GM12874 (cell line): ENCODE measurements at regions not wholly inside any gene's neighbourhood (a gene's known extent, or its start where the extent isn't known, plus 50 kb on each side); places are given as distances from the start of the nearest gene placed in this dataset.

Experiments
- TF ChIP-seq, protein P1 (sequence below): IDR thresholded peaks from 2 replicates; pipeline ENCODE4 v1.5.1; 2011; ENCODE audit warnings: low read depth, mild to moderate bottlenecking, control low read depth, low read length, moderate library complexity; ENCODE audit not compliant: insufficient read depth

DNA sequence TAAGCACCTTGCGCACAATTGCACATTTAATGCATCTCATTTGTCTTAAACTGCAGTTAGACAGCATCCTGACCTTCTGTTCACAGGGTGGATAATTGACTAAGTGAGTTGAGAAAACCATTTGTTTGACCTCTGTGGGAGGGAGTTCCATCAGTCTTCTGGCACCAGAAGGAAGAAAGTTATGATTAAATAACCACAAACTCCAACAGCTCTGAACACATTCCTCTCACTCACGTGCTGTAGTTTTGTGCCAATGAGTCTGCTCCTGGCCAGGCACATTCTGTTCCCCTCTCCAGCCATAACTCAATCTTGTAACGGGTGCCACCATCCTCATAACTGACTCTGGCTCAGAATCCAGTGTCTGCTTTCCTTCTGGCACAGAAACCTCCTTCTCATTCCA, 817.2 kb downstream of the SLITRK1 start:
- TF ChIP-seq, protein P1, sequence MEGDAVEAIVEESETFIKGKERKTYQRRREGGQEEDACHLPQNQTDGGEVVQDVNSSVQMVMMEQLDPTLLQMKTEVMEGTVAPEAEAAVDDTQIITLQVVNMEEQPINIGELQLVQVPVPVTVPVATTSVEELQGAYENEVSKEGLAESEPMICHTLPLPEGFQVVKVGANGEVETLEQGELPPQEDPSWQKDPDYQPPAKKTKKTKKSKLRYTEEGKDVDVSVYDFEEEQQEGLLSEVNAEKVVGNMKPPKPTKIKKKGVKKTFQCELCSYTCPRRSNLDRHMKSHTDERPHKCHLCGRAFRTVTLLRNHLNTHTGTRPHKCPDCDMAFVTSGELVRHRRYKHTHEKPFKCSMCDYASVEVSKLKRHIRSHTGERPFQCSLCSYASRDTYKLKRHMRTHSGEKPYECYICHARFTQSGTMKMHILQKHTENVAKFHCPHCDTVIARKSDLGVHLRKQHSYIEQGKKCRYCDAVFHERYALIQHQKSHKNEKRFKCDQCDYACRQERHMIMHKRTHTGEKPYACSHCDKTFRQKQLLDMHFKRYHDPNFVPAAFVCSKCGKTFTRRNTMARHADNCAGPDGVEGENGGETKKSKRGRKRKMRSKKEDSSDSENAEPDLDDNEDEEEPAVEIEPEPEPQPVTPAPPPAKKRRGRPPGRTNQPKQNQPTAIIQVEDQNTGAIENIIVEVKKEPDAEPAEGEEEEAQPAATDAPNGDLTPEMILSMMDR: no peak

DNA sequence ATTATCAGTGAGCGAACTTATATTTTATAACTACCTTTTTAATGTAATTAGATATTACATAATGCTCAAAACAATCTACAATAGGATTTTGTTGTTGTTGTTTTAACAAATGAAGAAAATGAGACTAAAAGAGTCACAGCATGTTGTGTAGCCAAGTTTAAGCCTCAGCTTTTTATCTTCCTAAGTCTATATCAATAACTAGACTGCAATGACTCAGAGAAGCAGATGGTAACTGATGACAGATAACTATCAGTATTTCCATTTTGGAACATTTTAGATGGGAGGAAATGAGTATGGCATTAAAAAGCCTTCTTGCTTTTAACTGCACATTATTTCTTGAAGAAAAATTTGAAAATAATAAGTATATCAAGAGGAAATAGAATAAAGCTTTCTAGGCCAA, 825.2 kb downstream of the SLITRK1 start:
- TF ChIP-seq, protein P1: no peak

DNA sequence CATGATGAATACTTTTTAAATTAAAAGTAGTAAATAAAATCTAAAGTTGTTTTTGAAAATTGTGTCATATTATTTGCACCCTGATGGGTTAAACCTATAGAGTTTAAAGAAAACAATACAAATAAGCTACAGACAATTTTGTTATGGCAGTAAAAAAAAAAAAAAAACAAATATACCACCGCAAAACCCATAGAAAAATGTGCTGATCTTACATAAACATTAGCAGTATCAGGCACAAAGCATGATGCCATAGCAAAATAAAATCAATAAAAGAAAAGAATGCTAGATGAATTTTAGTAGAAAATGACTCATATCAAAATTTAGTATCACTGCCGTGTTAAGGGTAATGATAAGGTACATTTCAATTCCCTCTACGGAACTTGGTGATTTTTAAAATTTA, 826.0 kb downstream of the SLITRK1 start:
- TF ChIP-seq, protein P1: no peak

DNA sequence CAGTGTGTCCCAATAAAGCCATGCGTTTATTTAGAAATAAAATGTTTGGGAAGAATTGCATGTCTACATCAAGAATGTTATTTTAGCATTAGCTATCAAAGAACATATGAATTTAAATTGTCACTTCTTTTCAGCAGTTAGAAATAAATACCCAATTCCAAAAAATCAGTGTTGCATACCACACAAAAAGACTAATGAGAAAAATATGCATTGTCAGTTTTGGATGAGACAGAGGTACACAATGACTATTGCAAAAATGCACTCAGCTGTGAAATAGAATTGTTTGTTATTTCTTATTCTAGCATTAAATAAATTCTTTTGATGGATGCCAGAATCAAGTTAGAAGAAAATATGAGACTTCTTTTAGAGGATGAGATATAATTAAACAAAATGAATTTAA, 833.9 kb downstream of the SLITRK1 start:
- TF ChIP-seq, protein P1: no peak

DNA sequence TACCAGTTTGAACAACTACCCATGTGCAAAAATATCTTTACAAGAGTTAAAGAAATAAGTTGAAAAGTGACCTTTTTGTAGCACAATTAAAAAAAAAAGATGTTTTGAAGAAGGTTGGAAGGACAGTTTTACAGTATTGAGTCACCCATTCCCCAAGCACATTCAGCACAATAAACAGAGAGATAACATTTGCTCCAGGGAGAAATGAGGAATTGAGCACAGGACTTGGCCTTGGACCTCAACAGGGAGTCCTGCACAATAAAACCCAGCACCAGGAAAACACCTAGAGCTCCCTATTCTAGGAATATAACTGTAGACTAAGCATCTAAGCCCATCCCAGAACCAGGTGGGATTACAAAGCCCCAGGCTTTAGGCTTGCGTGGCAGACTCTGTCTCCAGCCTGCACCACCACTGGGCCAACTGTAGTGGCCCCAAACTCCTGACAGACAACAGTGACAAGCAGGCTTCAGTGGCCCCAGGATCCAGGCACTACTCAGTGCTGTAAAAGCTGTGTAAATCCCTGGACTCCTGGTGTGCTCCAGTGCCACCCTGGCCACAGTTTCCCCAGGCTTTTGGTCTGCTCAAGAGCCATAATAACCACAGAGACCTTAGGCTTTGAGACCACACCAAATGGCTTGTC, 857.2 kb downstream of the SLITRK1 start:
- TF ChIP-seq, protein P1: no peak

DNA sequence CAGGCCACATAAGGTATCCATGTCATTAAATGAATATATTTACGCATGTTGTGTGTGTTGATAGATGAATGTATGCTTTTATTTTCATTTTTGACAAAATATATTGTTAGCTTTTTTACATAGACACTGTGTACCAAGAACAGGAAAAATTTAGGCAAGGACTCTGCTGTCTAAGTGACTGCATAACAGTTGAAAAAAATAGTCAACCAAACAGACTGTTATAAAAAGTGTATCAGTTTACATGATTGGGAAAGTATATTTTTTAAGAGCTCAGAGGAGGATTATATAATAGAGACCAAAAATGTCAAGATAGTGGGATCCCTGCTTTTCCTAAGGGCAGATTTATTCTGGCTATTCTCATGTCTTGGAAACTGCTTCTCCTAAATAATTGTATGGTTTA, 858.0 kb downstream of the SLITRK1 start:
- TF ChIP-seq, protein P1: no peak

DNA sequence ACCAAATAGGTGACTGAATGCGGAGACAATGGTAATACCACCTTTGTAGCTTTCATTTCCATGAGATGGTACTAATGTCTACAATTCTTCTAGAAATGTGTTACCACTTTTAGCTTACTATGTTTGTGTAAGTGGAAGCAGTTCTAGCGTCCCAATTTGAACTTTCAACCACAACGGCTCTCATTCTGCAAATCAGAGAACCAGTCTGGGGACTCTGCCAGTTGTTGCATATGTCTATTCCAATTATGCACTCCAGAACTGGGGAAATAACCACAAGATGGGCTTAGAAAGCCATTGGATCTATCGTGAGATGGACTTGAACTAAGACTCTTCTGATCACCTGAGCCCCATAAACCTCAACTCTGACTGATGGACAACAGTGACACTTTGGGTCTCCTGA, 862.3 kb downstream of the SLITRK1 start:
- TF ChIP-seq, protein P1: no peak

DNA sequence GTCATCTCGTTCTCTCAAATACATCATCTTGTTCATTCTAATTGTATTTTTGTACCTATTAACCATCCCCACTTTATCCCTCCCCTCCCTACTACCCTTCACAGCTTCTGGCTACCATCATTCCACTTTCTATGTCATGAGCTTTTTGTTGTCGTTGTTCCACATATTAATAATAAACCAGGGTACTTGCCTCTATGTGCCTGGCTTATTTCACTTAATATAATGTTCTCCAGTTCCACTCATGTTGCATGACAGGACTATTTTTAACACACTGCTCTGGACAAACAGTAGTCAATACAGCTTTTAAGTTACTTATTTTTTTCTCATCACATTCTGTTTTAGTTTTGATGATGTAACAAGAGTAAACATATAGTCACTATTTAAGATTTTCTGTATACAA, 872.3 kb downstream of the SLITRK1 start:
- TF ChIP-seq, protein P1: no peak
